ENCODE measurements at regions not wholly inside any gene's neighbourhood (a gene's known extent, or its start where the extent isn't known, plus 50 kb on each side); places are given as distances from the start of the nearest gene placed in this dataset.

DNA sequence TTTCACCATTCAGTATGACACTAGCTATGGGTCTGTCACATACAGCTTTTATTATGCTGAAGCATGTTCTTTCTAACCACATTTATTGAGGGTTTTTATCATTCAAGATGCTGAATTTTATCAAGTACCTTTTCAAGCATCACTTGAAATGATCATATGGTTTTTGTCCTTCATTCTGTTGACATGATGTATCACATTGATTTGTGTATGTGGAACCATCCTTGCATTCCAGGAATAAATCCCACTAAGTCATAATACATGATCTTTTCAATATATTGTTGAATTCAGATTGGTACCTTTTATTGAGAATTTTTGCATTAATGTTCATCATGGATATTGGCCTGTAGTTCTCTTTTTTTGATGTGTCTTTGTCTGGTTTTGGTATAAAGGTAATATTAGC, 317.4 kb downstream of the NNT start:
- intact Hi-C loops (cut with DNase I) = no loop called here

DNA sequence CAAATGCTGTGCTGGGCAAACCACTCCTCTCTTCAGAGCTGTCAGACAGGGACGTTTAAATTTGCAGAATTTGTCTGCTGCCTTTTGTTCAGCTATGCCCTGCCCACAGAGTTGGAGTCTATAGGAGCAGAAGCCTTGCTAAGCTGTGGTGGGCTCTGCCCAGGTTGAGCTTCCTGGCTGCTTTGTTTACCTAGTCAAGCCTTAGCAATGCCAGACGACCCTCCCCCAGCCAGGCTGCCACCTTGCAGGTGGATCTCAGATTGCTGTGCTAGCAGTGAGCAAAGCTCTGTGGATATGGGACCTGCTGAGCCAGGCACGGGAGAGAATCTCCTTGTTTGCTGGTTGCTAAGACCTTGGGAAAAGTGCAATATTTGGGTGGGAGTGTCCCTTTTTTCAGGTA, 314.9 kb downstream of the NNT start:
- no peak for DNase-seq
- no peak for ATAC-seq
- 63% methylated on average over 3 of the region's 3 CpGs for WGBS

More for the DNA sequence above, 317.4 kb downstream of the NNT start:
- no peak for DNase-seq
- ATAC-seq = no peak
- no peak overlapping the region for H3K27ac ChIP-seq (ENCODE audit: low read length)
- H3K4me1 ChIP-seq (ENCODE audit: control insufficient read depth, insufficient read depth, low read length) = no peaks in the 10 kb centered on the region
- H3K27me3 ChIP-seq (ENCODE audit: control insufficient read depth, insufficient read depth) = no peaks in the 10 kb centered on the region
- H3K9me3 ChIP-seq (ENCODE audit: control insufficient read depth, low read length) = no peaks in the 10 kb centered on the region
- H3K4me3 ChIP-seq (ENCODE audit: low read length) = no peak overlapping the region

DNA sequence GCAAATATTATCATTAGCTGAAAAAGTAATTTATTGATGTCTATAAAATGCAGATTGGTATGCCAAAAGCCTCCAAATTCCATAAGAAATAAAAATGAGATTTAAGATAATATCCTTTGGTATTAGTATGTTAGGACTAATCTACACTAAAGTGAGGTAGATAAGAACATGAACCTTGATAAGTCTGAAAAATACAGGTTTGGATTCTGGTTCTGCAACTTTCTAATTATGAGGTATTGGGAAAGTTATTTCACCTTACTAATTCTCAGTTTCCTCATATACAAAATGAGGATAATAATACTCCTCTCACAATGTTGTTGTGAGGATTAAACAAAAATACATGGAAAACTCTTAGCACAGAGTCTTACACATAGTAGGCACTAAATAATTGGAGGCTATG, 300.1 kb downstream of the NNT start:
- Histone ChIP-seq H3K27me3 (ENCODE audit: control insufficient read depth, insufficient read depth) (no peaks in the 10 kb centered on the region), H3K9me3 (ENCODE audit: control insufficient read depth, low read length) (no peaks in the 10 kb centered on the region), H3K27ac (ENCODE audit: low read length) (no peak overlapping the region), H3K4me1 (ENCODE audit: control insufficient read depth, insufficient read depth, low read length) (no peaks in the 10 kb centered on the region), H3K4me3 (ENCODE audit: low read length) (no peak overlapping the region)
- DNase-seq (no peak), ATAC-seq (no peak)
- intact Hi-C loops (cut with DNase I) = no loop called here

More for the DNA sequence above, 314.9 kb downstream of the NNT start:
- Histone ChIP-seq H3K27me3 (ENCODE audit: control insufficient read depth, insufficient read depth) (no peaks in the 10 kb centered on the region), H3K9me3 (ENCODE audit: control insufficient read depth, low read length) (no peaks in the 10 kb centered on the region), H3K27ac (ENCODE audit: low read length) (no peak overlapping the region), H3K4me1 (ENCODE audit: control insufficient read depth, insufficient read depth, low read length) (no peaks in the 10 kb centered on the region), H3K4me3 (ENCODE audit: low read length) (no peak overlapping the region)
- intact Hi-C loops (cut with DNase I) = no loop called here

DNA sequence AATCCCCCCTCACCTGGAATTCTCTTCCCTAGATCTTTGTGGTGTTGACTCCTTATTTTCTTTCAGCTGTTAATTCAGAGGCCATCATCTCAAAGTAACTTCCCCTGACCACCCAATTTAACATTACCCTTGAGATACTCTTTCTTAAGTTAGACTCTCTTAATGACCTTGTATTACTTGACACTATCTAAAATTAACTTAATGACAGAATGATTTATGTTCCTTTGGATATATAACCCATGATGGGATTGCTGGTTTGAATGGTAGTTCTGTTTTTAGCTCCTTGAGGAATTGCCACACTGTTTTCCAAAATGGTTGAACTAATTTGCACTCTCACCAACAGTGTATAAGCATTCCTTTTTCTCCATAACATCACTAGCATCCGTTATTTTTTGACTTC, 298.0 kb downstream of the NNT start:
- ATAC-seq = no peak
- H3K4me1 ChIP-seq (ENCODE audit: control insufficient read depth, insufficient read depth, low read length) = no peaks in the 10 kb centered on the region
- no peak for DNase-seq
- intact Hi-C loops (cut with DNase I) = no loop called here
- no peaks in the 10 kb centered on the region for H3K9me3 ChIP-seq (ENCODE audit: control insufficient read depth, low read length)
- 84% methylated on average over 1 of the region's 1 CpG for WGBS
- H3K27ac ChIP-seq (ENCODE audit: low read length) = no peak overlapping the region
- no peaks in the 10 kb centered on the region for H3K27me3 ChIP-seq (ENCODE audit: control insufficient read depth, insufficient read depth)
- no peak overlapping the region for H3K4me3 ChIP-seq (ENCODE audit: low read length)

DNA sequence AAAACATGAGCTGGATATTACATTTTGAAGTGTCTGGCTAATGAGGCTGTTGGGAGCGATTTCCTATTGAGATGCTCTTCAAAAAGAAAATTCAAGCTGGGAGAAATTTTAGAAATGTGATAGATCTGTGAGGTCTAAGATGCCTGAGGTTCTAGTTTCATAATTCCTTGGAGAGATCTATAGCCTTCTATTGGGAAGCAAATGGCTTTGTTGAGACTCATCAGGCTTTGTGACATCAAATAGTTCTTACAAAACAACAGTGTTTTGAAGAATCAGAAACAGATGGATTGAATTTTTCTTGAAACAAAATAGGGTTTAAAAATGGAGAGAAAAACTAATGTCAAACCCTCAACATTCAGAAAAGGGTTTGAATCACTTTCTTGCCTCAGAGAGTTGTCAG, 292.9 kb downstream of the NNT start:
- intact Hi-C loops (cut with DNase I) = no loop called here
- Histone ChIP-seq H3K27me3 (ENCODE audit: control insufficient read depth, insufficient read depth) (no peaks in the 10 kb centered on the region), H3K4me3 (ENCODE audit: low read length) (no peak overlapping the region), H3K27ac (ENCODE audit: low read length) (no peak overlapping the region), H3K9me3 (ENCODE audit: control insufficient read depth, low read length) (no peaks in the 10 kb centered on the region), H3K4me1 (ENCODE audit: control insufficient read depth, insufficient read depth, low read length) (no peaks in the 10 kb centered on the region)
- ATAC-seq (no peak), DNase-seq (no peak)
- 92% methylated on average over 1 of the region's 1 CpG for WGBS

DNA sequence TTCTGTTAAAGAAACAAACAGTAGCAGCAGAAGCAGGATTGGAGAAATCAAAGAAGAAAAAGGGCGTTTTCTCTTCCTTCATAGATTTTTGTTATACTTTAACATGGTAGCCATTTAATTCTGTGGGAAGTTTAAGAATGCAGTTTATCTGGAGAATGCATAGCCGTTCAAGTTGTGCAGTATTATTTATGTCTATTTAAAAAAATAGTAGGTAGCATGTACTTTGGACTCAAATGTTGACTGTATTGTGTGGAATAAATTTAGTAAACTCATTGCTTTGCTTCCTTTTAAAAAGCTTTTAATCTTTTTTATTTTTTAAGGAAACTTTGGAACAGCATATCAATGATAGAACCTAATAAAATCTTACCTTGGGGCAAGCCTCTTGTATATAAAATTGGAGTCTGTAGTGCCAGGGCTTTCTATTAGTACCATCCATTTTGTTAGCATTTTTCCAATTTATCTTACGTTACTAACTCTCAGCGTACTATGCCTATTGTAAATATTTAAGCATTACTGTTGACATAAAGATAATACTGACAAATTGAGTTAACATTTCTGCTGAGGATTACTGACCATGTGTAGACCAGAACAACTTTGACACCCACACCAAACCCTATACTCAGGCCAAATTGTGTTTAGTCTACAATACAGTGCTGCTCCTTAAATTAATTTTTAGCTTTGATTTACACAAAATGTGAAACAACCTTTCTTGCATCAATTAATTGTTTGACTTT, 291.1 kb downstream of the NNT start:
- WGBS = 77% methylated on average over 4 of the region's 4 CpGs

DNA sequence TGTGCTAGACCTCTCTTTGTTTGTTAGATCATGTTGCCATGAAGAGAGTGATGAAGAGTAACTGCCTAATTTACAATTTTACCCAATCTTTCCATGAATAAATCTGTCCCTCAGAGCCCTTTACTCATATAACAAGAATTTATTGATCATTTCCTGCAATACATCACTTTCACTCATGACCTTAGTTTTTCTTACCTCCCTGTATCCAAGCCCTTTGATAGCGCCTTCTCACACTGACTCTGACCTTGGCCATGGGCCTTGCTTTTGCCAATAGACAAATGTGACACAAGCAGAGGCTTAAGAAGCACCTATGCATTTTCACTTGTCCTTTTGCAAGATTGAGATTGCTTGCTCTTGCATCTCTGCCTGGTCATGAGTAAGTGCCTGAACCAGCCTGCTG, 288.1 kb downstream of the NNT start:
- H3K9me3 ChIP-seq (ENCODE audit: control insufficient read depth, low read length) = peaks cover 5% of the 10 kb centered on the region
- 43% methylated on average over 1 of the region's 1 CpG for WGBS
- intact Hi-C loops (cut with DNase I) = no loop called here

More for the DNA sequence above, 291.1 kb downstream of the NNT start:
- ATAC-seq = no peak
- intact Hi-C loops (cut with DNase I) = no loop called here
- H3K9me3 ChIP-seq (ENCODE audit: control insufficient read depth, low read length) = no peaks in the 10 kb centered on the region
- H3K27me3 ChIP-seq (ENCODE audit: control insufficient read depth, insufficient read depth) = no peaks in the 10 kb centered on the region
- no peak overlapping the region for H3K27ac ChIP-seq (ENCODE audit: low read length)
- no peak for DNase-seq
- no peak overlapping the region for H3K4me3 ChIP-seq (ENCODE audit: low read length)
- H3K4me1 ChIP-seq (ENCODE audit: control insufficient read depth, insufficient read depth, low read length) = no peaks in the 10 kb centered on the region

DNA sequence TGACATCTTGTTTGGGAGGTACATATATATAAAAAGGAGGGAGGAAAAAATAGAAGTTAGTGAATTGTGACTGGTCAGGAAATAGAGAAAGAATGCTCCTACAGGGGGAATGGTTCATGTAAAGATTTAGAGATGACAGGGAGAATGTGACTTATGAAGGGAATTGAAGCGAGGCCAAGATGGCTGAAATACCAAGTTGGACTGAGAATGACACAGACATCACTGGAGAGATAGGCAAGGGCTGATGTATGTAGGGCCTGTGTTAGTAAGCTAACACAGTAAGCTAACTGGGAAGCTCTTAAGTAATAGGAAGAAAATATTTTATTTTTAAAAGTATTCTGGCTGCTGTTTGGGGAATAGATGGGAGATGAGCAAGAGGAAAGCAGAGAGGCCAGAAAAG, 286.3 kb downstream of the NNT start:
- DNase-seq (no peak), ATAC-seq (no peak)
- no peak overlapping the region for H3K27ac ChIP-seq (ENCODE audit: low read length)
- no peaks in the 10 kb centered on the region for H3K4me1 ChIP-seq (ENCODE audit: control insufficient read depth, insufficient read depth, low read length)
- intact Hi-C loops (cut with DNase I) = no loop called here
- H3K27me3 ChIP-seq (ENCODE audit: control insufficient read depth, insufficient read depth) = no peaks in the 10 kb centered on the region
- 26% methylated on average over 1 of the region's 1 CpG for WGBS
- no peak overlapping the region for H3K4me3 ChIP-seq (ENCODE audit: low read length)
- H3K9me3 ChIP-seq (ENCODE audit: control insufficient read depth, low read length) = peaks cover 5% of the 10 kb centered on the region

More for the DNA sequence above, 288.1 kb downstream of the NNT start:
- H3K27me3 ChIP-seq (ENCODE audit: control insufficient read depth, insufficient read depth) = no peaks in the 10 kb centered on the region
- ATAC-seq (no peak), DNase-seq (no peak)
- no peaks in the 10 kb centered on the region for H3K4me1 ChIP-seq (ENCODE audit: control insufficient read depth, insufficient read depth, low read length)
- no peak overlapping the region for H3K4me3 ChIP-seq (ENCODE audit: low read length)
- no peak overlapping the region for H3K27ac ChIP-seq (ENCODE audit: low read length)

DNA sequence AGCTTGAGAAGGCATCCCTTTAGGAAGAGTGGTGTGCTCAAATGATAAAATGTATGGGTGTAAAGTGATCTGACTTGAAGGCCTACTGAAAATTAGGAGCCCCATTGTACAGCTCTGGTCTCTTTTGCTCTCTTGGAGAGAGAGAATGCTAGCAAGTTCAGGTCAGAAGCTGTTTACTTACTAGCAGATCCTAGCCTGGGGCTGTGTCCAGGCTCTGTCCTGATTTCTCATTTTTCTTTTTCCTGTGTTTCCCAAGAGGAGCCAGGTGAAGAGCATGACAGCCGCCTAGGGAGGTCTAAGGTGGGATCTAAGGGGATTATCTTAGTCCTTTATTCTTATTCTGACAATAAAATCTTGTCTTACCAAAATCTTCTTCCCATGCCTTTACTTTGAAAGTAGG, 272.8 kb downstream of the NNT start:
- intact Hi-C loops (cut with DNase I) = no loop called here
- Histone ChIP-seq H3K27me3 (ENCODE audit: control insufficient read depth, insufficient read depth) (no peaks in the 10 kb centered on the region), H3K4me3 (ENCODE audit: low read length) (no peak overlapping the region), H3K27ac (ENCODE audit: low read length) (no peak overlapping the region), H3K9me3 (ENCODE audit: control insufficient read depth, low read length) (no peaks in the 10 kb centered on the region), H3K4me1 (ENCODE audit: control insufficient read depth, insufficient read depth, low read length) (peaks cover 2% of the 10 kb centered on the region)
- DNase-seq (no peak), ATAC-seq (no peak)
- WGBS = 89% methylated on average over 1 of the region's 1 CpG

DNA sequence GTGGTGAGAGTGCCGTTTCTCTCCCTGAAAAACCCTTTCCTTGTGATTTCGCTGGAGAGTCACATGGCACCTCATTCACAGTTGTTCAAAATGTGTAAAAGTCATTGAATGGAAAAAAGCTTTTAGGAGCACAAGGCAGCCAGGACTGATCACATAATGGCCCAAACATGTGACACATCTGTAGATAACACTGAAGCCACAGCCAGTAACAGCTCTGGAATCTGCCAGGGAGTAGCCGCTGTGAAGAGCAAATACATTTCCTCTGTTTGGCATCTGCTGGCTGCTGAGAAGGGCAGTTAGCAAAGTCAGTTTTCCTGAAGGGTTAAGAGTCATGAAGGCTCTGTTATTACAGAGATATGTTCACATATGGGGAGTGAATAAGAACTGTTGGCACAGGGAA, 271.8 kb downstream of the NNT start:
- DNase-seq (peak in 2 of 3 donors; percentile 18 to 41), ATAC-seq (peak; percentile 86 to 88)

DNA sequence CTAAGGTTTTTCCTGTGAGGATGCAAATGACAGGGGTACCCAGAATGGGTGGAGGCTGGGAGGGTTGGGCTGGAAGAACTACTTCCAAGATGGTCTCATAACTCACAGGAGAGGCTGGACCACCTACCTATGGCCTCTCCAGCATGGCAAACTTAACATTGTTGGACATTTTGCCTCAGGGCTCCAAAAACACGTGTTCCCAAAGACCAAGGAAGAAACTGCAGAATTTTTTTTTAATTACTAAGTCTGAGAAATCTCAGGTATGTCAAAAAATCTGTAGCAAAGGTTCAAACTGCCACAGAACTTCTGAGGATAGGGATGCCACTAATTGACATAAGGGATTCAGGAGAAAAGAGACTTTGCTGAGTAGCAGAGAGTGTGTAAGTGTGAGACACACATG, 270.8 kb downstream of the NNT start:
- 69% methylated on average over 1 of the region's 1 CpG for WGBS
- peaks cover 2% of the 10 kb centered on the region for H3K4me1 ChIP-seq (ENCODE audit: control insufficient read depth, insufficient read depth, low read length)
- no peaks in the 10 kb centered on the region for H3K9me3 ChIP-seq (ENCODE audit: control insufficient read depth, low read length)
- ATAC-seq (no peak), DNase-seq (no peak)
- no peaks in the 10 kb centered on the region for H3K27me3 ChIP-seq (ENCODE audit: control insufficient read depth, insufficient read depth)
- intact Hi-C loops (cut with DNase I) = no loop called here
- H3K27ac ChIP-seq (ENCODE audit: low read length) = no peak overlapping the region
- no peak overlapping the region for H3K4me3 ChIP-seq (ENCODE audit: low read length)

More for the DNA sequence above, 271.8 kb downstream of the NNT start:
- no peaks in the 10 kb centered on the region for H3K9me3 ChIP-seq (ENCODE audit: control insufficient read depth, low read length)
- 21% methylated on average over 3 of the region's 3 CpGs for WGBS
- H3K4me1 ChIP-seq (ENCODE audit: control insufficient read depth, insufficient read depth, low read length) = peaks cover 2% of the 10 kb centered on the region
- H3K4me3 ChIP-seq (ENCODE audit: low read length) = no peak overlapping the region
- no peak overlapping the region for H3K27ac ChIP-seq (ENCODE audit: low read length)
- H3K27me3 ChIP-seq (ENCODE audit: control insufficient read depth, insufficient read depth) = no peaks in the 10 kb centered on the region
- intact Hi-C loops (cut with DNase I) = no loop called here

DNA sequence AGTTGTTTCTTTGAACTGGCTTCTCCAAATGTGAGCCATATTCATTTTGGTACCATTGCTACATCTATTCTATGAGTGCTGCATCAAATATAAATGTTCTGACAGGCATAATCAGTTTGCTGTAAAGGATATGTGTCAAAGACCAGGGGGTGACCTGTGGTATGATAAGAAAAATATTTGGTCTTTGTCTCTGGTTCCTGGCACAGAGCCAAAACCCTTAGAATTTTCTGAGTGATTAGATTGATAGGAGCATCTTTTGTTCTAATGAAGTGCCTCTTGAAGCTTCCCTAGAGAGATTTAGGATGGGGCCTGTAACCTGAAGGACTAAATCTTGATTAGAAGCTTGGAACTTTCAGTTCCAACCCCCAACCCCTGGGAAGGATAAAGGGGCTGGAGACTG, 256.3 kb downstream of the NNT start:
- no peak for DNase-seq
- H3K27me3 ChIP-seq (ENCODE audit: control insufficient read depth, insufficient read depth) = no peaks in the 10 kb centered on the region
- no peak for ATAC-seq
- no peak overlapping the region for H3K27ac ChIP-seq (ENCODE audit: low read length)
- intact Hi-C loops (cut with DNase I) = no loop called here
- no peaks in the 10 kb centered on the region for H3K4me1 ChIP-seq (ENCODE audit: control insufficient read depth, insufficient read depth, low read length)
- no peak overlapping the region for H3K4me3 ChIP-seq (ENCODE audit: low read length)
- H3K9me3 ChIP-seq (ENCODE audit: control insufficient read depth, low read length) = no peaks in the 10 kb centered on the region
